Transverse colon (tissue), 4 donors: ENCODE measurements at regions not wholly inside any gene's neighbourhood (a gene's known extent, or its start where the extent isn't known, plus 50 kb on each side); places are given as distances from the start of the nearest gene placed in this dataset.

ENCODE experiments used
- DNase-seq: peaks from one replicate; pipeline ENCODE4 v3.0.0-alpha.2; 2019
- H3K27ac ChIP-seq, 4 donors: fragments of 200-600 bp; sonication (generic); 2 replicates each; pipeline ENCODE4 v1.5.1; 2016 to 2018; ENCODE audit warnings: inconsistent platforms in 4 of 4
- H3K27me3 ChIP-seq: fragments of 200-600 bp; sonication (generic); 2 replicates; pipeline ENCODE4 v1.5.1; 2017; ENCODE audit warnings: inconsistent platforms
- H3K36me3 ChIP-seq, 4 donors: fragments of 200-600 bp; sonication (generic); 2 replicates each; pipeline ENCODE4 v1.5.1; 2017 to 2019; ENCODE audit warnings: inconsistent platforms in 4 of 4
- H3K4me1 ChIP-seq, 4 donors: fragments of 200-600 bp; sonication (generic); 2 replicates each; pipeline ENCODE4 v1.5.1; 2017 to 2020; ENCODE audit warnings: inconsistent platforms in 4 of 4
- H3K4me3 ChIP-seq, 4 donors: fragments of 200-600 bp; sonication (generic); 1 replicate in 1 of 4; 2 replicates in 3 of 4; pipeline versions ENCODE4 v1.5.1 to v1.6.1; 2017 to 2019; ENCODE audit warnings: inconsistent platforms in 4 of 4
- H3K9me3 ChIP-seq, 2 donors: fragments of 200-600 bp; sonication (generic); 2 replicates each; pipeline ENCODE4 v1.5.1; 2017 to 2019; ENCODE audit warnings: inconsistent platforms in 2 of 2
- EP300 ChIP-seq: sonication (generic); formaldehyde crosslinking; IDR thresholded peaks from one replicate; pipeline ENCODE4 v1.6.1; 2017; ENCODE audit warnings: antibody characterized with exemption, low read depth
- POLR2A ChIP-seq: fragments of 450-650 bp; IDR thresholded peaks from one replicate; pipeline ENCODE4 v1.6.1; 2016; ENCODE audit warnings: antibody characterized with exemption, mild to moderate bottlenecking, moderate library complexity
- POLR2AphosphoS5 ChIP-seq, 3 donors: sonication (generic); formaldehyde crosslinking; IDR thresholded peaks; one replicate each; pipeline ENCODE4 v1.6.1; 2016; ENCODE audit warnings: antibody characterized with exemption in 3 of 3
- WGBS, 2 donors: methylation state at CpG; one replicate each; pipeline ENCODE4 v1.1.5; 2018; ENCODE audit warnings: low coverage in 1 of 2; 5-methylcytosine and 5-hydroxymethylcytosine counted together
- in situ Hi-C, 4 donors: fragments of 200-750 bp; cut with MboI; loops; one replicate each; pipeline versions ENCODE4 v1.15.0 to v1.15.1; 2017; ENCODE audit warnings: low sequenced_read_pairs in 3 of 4, low pct_ligation_motif_present in 1 of 4, low pct_unique_long_range_greater_than_20kb in 1 of 4
- intact Hi-C: fragments of 100-400 bp; cut with DNase I; formaldehyde crosslinking; loops from one replicate; pipeline ENCODE4 v1.15.1; 2023; ENCODE audit warnings: low total_unique reads
- TF ChIP-seq, protein P1 (sequence below), 5 experiments: fragments of 200-600 bp in 3 of 5; fragments of 450-650 bp in 2 of 5; sonication (generic) in 3 of 5; IDR thresholded peaks; 1 replicate in 2 of 5; 2 replicates in 3 of 5; pipeline ENCODE4 v1.5.1; 2016 to 2017; ENCODE audit warnings: antibody characterized with exemption in 5 of 5, inconsistent platforms in 3 of 5, mild to moderate bottlenecking in 2 of 5, moderate library complexity in 1 of 5

DNA sequence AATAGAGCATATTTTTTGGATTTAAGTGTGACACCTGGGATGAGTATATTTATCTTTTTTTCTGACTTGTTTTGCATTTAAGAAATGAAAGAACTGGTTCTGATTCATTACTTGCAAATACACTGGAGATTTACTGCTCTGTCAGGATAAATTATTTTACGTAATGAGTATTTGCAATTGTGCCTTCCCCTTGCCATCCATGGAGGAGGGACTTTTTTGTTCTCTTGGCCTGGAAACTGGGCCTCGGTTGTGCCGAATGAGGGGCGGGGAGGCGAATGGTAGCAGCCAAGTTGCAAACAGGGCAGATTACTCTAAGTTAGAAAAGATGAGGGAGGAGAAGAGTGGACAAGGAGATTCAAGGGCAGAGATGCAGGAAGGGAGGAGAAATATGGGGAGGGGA is 308.7 kb downstream of the ATP23 start:
- no peaks in the 10 kb centered on the region for H3K27me3 ChIP-seq
- no peak overlapping the region for H3K4me3 ChIP-seq
- in situ Hi-C loops: no loop called here
- TF ChIP-seq POLR2AphosphoS5 (IDR thresholded peaks at IDR 0.05) (no peak), POLR2A (no peak), EP300 (no peak)
- TF ChIP-seq, protein P1, sequence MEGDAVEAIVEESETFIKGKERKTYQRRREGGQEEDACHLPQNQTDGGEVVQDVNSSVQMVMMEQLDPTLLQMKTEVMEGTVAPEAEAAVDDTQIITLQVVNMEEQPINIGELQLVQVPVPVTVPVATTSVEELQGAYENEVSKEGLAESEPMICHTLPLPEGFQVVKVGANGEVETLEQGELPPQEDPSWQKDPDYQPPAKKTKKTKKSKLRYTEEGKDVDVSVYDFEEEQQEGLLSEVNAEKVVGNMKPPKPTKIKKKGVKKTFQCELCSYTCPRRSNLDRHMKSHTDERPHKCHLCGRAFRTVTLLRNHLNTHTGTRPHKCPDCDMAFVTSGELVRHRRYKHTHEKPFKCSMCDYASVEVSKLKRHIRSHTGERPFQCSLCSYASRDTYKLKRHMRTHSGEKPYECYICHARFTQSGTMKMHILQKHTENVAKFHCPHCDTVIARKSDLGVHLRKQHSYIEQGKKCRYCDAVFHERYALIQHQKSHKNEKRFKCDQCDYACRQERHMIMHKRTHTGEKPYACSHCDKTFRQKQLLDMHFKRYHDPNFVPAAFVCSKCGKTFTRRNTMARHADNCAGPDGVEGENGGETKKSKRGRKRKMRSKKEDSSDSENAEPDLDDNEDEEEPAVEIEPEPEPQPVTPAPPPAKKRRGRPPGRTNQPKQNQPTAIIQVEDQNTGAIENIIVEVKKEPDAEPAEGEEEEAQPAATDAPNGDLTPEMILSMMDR (IDR thresholded peaks at IDR 0.05): no peak
- H3K27ac ChIP-seq: no peak overlapping the region
- H3K36me3 ChIP-seq: no peaks in the 10 kb centered on the region
- no peak for DNase-seq
- intact Hi-C loops: no loop called here
- no peaks in the 10 kb centered on the region for H3K4me1 ChIP-seq
- WGBS, 2 donors: 85 to 92% methylated on average over 5 of the region's 5 CpGs
- no peaks in the 10 kb centered on the region for H3K9me3 ChIP-seq

DNA sequence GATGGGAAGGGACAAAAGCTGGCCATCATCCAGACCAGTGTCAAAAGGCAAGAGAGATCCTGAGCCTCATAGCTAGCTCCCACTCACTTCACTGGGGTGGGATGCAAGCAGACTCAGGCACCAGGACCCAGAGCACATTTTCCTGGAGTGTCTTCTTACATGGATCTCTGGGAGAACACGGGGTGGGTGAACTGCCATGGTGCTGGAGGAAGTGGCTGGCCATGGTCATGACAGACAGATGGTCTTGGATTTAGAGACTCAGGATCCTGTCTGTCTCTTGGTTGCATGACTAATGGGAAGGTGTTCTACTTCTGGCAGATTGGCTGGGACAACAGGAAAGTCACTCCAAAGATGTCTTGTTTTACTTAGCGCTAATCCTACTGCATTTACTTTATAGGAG is 311.5 kb downstream of the ATP23 start:
- no peaks in the 10 kb centered on the region for H3K4me1 ChIP-seq
- H3K4me3 ChIP-seq: no peak overlapping the region
- TF ChIP-seq POLR2AphosphoS5 (IDR thresholded peaks at IDR 0.05) (no peak), POLR2A (no peak), EP300 (no peak)
- TF ChIP-seq, protein P1 (IDR thresholded peaks at IDR 0.05): no peak
- H3K36me3 ChIP-seq: no peaks in the 10 kb centered on the region
- intact Hi-C loops (no loop called here), in situ Hi-C loops (no loop called here)
- H3K27me3 ChIP-seq: no peaks in the 10 kb centered on the region
- no peaks in the 10 kb centered on the region for H3K9me3 ChIP-seq
- WGBS, 2 donors: 77% methylated on average over 2 of the region's 2 CpGs; no CpG with 5 or more reads in 1 of the 2 donors
- no peak for DNase-seq
- H3K27ac ChIP-seq: no peak overlapping the region

DNA sequence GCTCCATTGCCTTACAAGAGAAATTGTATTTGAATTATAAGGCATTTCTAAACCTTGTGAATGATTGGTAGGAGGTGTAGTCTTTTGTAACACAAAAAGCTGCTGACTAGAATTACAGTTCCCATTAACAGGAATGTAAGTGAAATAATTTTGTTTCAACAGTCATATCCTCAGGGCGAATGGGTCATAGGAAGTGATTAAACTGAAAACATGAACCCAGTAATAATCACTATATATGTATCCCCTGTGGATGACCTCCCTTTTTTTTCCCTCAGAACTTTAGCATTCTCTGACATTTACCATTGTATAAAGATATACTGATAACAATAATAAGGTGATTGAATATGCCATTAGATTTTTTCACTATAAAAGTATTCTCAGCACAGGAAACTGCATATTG is 312.3 kb downstream of the ATP23 start:
- in situ Hi-C loops: no loop called here
- 50 to 62% methylated on average over 1 of the region's 1 CpG for WGBS, 2 donors
- H3K27me3 ChIP-seq: no peaks in the 10 kb centered on the region
- intact Hi-C loops: no loop called here
- no peak overlapping the region for H3K4me3 ChIP-seq
- TF ChIP-seq POLR2AphosphoS5 (IDR thresholded peaks at IDR 0.05) (no peak), EP300 (no peak)
- TF ChIP-seq, protein P1 (IDR thresholded peaks at IDR 0.05): no peak
- no peaks in the 10 kb centered on the region for H3K9me3 ChIP-seq
- H3K27ac ChIP-seq: no peak overlapping the region
- H3K4me1 ChIP-seq: no peaks in the 10 kb centered on the region
- no peaks in the 10 kb centered on the region for H3K36me3 ChIP-seq
- no peak for DNase-seq

DNA sequence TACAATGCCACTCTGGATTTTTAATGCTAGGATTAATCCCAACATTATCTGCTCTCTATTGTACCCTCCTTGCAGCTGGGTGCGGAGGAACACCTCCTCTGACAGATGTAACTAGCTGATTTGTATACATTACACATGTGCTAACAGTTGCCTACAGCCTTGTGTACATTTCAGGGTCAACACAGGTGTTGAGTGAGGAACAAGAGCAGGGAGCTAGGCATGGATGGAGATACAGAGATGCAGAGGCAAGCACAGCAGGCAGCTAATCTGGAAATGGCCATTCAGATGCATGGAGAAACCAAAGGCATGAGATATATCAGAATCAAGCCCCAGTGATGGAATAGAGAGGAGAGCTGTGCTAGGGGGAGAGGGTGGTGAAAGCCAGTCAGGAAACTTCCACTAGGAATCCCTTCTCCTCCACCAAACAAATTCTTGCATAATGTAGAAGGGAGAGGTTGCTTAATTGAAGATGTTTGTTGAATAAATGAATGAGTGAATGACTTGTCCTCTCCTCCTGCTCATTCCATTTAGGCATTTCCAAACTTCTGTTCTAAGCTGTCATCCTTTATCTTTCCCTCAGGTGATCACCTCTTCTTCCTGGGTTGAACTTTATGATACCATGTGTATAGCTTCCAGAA is 313.2 kb downstream of the ATP23 start:
- in situ Hi-C loops (no loop called here), intact Hi-C loops (no loop called here)
- Histone ChIP-seq H3K9me3 (no peaks in the 10 kb centered on the region), H3K36me3 (no peaks in the 10 kb centered on the region), H3K4me3 (no peak overlapping the region), H3K27ac (no peak overlapping the region), H3K4me1 (no peaks in the 10 kb centered on the region), H3K27me3 (no peaks in the 10 kb centered on the region)
- no peak for DNase-seq
- 50% methylated on average over 1 of the region's 1 CpG for WGBS, 2 donors
- TF ChIP-seq POLR2AphosphoS5 (IDR thresholded peaks at IDR 0.05): no peak
- TF ChIP-seq POLR2A: no peak
- no peak for TF ChIP-seq EP300
- TF ChIP-seq, protein P1 (IDR thresholded peaks at IDR 0.05): no peak
